Adrenal gland (tissue), 9 donors: ENCODE measurements at regions not wholly inside any gene's neighbourhood (a gene's known extent, or its start where the extent isn't known, plus 50 kb on each side); places are given as distances from the start of the nearest gene placed in this dataset.

Experiments used
- DNase-seq, 7 donors: peaks; one replicate each; pipeline ENCODE4 v3.0.0-alpha.2; 2019 to 2020
- H3K27ac ChIP-seq, 5 donors: fragments of 200-600 bp; sonication (generic) in 4 of 5; 1 replicate in 3 of 5; 2 replicates in 2 of 5; pipeline versions ENCODE4 v1.5.1 to v1.8.0; 2016 to 2020; ENCODE audit warnings: mild to moderate bottlenecking in 1 of 5
- H3K27me3 ChIP-seq: fragments of 200-600 bp; 2 replicates; pipeline ENCODE4 v1.8.0; 2021
- H3K36me3 ChIP-seq, 2 donors: fragments of 200-600 bp; replicated peaks in 1 of 2; 1 replicate in 1 of 2; 2 replicates in 1 of 2; pipeline versions ENCODE4 v1.5.1 to v1.8.0; 2018 to 2022
- H3K4me1 ChIP-seq, 2 donors: fragments of 200-600 bp; replicated peaks in 1 of 2; 1 replicate in 1 of 2; 2 replicates in 1 of 2; pipeline versions ENCODE4 v1.5.1 to v1.8.0; 2018 to 2021
- H3K4me3 ChIP-seq, 4 donors: fragments of 200-600 bp; sonication (generic) in 3 of 4; one replicate each; pipeline ENCODE4 v1.5.1; 2016 to 2018
- H3K9me3 ChIP-seq, 3 donors: fragments of 200-600 bp; sonication (generic) in 1 of 3; replicated peaks in 1 of 3; 1 replicate in 2 of 3; 2 replicates in 1 of 3; pipeline versions ENCODE4 v1.5.1 to v1.8.0; 2016 to 2021
- CTCF ChIP-seq, 6 experiments: fragments of 450-650 bp in 4 of 6; fragments of 200-600 bp in 2 of 6; sonication (generic) in 1 of 6; IDR thresholded peaks; 1 replicate in 5 of 6; 2 replicates in 1 of 6; pipeline versions ENCODE4 v1.5.1 to v1.8.0; 2016 to 2021; ENCODE audit warnings: antibody characterized with exemption in 6 of 6, mild to moderate bottlenecking in 2 of 6, moderate library complexity in 1 of 6
- POLR2A ChIP-seq, 2 donors: fragments of 450-650 bp; IDR thresholded peaks; one replicate each; pipeline ENCODE4 v1.6.1; 2017; ENCODE audit warnings: antibody characterized with exemption in 2 of 2, mild to moderate bottlenecking in 2 of 2, moderate library complexity in 1 of 2
- WGBS, 4 donors: extraction: QIAGEN DNeasy Blood & Tissue Kit in 2 of 4; methylation state at CpG; one replicate each; pipeline versions ENCODE4 v1.1.5 to v1.1.7; 2013 to 2017; 5-methylcytosine and 5-hydroxymethylcytosine counted together
- intact Hi-C, 2 donors: fragments of 100-400 bp; cut with DNase I; formaldehyde crosslinking; loops; one replicate each; pipeline versions ENCODE4 v1.14.1 to v1.15.0; 2022 to 2023
- donor health status: healthy with polysubstance abuse.
- donor health status: Bipolar disorder and iron deficiency.
- donor health status: DM: yes; HTN: yes; CAD: no.
- donor health status: DM: no; HTN: no; CAD: no.
- donor health status: DM: no; HTN: no; CAD: no.

DNA sequence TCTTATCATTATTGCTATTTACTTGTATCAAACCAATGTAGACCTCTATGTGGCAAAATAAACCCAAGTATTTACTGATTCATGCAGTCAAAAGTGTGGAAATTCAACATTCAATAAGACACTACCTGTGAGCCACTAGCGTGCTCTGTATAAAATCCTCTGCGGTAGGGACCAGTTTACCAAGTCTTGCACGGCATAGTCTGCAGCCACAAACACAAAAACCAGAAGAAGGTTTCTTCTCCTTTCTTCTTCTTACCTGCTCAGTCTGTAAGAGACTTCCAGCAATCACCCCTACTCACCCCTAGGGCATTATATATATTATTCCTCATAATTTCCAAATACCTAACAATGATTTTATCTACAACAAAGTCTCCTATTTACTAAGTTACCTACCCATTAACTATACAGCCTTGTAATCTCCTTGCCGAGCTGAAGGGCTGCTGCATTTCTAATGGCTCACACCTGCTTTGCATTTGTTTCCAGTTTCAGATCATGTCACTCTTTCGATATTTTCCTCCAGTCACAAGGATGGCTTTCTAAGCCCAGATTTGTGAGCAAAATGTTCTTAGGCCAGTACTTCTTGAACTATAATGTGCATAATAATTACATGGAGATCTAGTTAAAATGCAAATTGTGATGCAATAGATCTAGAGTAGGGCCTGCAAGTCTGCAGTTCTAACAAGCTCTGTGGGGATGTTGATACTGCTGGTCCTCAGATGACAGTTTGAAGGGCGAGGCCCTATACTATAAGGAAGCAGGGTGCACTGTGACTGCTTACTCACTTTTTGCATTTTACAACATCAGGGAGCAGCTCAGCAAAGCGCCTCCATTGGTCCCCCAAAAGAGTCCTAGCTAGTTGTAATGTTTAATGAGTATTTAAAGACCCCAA is 191.9 kb upstream of the DDI1 start:
- TF ChIP-seq CTCF (IDR thresholded peaks at IDR 0.05) (no peak), POLR2A (IDR thresholded peaks at IDR 0.05) (no peak)
- Histone ChIP-seq H3K4me1 (peaks cover 0 to 15% of the 10 kb centered on the region in 2 donors), H3K36me3 (no peaks in the 10 kb centered on the region), H3K9me3 (no peaks in the 10 kb centered on the region), H3K27me3 (no peaks in the 10 kb centered on the region), H3K4me3 (no peak overlapping the region), H3K27ac (no peak overlapping the region)
- intact Hi-C loops = no loop called here
- no peak for DNase-seq
- WGBS, 4 donors = 83 to 93% (median 87%) methylated on average over 7 of the region's 7 CpGs

DNA sequence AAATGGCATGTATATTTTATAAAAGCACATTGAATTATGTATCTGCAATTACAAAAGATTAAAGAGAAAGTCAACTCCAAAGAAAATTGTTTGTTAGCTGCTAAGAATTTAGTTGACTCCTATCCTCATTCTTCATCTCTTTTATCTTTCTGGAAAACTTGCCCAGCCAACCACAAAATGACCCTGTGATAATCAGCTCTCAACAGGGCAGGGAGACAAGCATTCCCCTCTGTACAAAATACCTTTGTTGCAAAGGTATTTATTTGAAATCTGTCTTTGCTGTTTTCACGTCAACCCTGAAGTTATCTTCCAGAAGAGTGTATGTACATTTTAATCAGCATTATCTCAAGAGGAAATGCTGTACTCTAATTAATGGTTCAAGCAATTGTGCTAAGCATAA is 191.1 kb upstream of the DDI1 start:
- Histone ChIP-seq H3K27ac (no peak overlapping the region), H3K27me3 (no peaks in the 10 kb centered on the region), H3K9me3 (no peaks in the 10 kb centered on the region), H3K36me3 (no peaks in the 10 kb centered on the region), H3K4me3 (no peak overlapping the region), H3K4me1 (peaks cover 0 to 15% of the 10 kb centered on the region in 2 donors)
- DNase-seq = no peak
- intact Hi-C loops = no loop called here
- WGBS, 4 donors = 23 to 41% (median 30%) methylated on average over 1 of the region's 1 CpG
- no peak for TF ChIP-seq POLR2A (IDR thresholded peaks at IDR 0.05)
- no peak for TF ChIP-seq CTCF (IDR thresholded peaks at IDR 0.05)

- H3K4me3 ChIP-seq = no peak overlapping the region
- H3K9me3 ChIP-seq = no peaks in the 10 kb centered on the region
- H3K27ac ChIP-seq = no peak overlapping the region
- no peaks in the 10 kb centered on the region for H3K27me3 ChIP-seq
- H3K36me3 ChIP-seq = no peaks in the 10 kb centered on the region
- TF ChIP-seq CTCF (IDR thresholded peaks at IDR 0.05) = no peak
- TF ChIP-seq POLR2A (IDR thresholded peaks at IDR 0.05) = no peak
- intact Hi-C loops = no loop called here
- DNase-seq = no peak
- peaks cover 0 to 17% of the 10 kb centered on the region in 2 donors for H3K4me1 ChIP-seq
- 88 to 93% (median 91%) methylated on average over 5 of the region's 5 CpGs for WGBS, 4 donors
Measured at GRCh38 chr11:103848686-103849085, 187.8 kb upstream of the DDI1 start.

- Histone ChIP-seq H3K4me1 (peaks cover 0 to 17% of the 10 kb centered on the region in 2 donors), H3K9me3 (no peaks in the 10 kb centered on the region), H3K36me3 (no peaks in the 10 kb centered on the region), H3K27me3 (no peaks in the 10 kb centered on the region), H3K4me3 (no peak overlapping the region), H3K27ac (no peak overlapping the region)
- intact Hi-C loops = no loop called here
- DNase-seq = no peak
- TF ChIP-seq POLR2A (IDR thresholded peaks at IDR 0.05) = no peak
- no peak for TF ChIP-seq CTCF (IDR thresholded peaks at IDR 0.05)
- WGBS, 4 donors = 64 to 74% (median 67%) methylated on average over 3 of the region's 3 CpGs
Measured at GRCh38 chr11:103849366-103849765, 187.1 kb upstream of the DDI1 start.
